Skeletal muscle tissue (tissue), 3 donors: ENCODE measurements at regions not wholly inside any gene's neighbourhood (a gene's known extent, or its start where the extent isn't known, plus 50 kb on each side); places are given as distances from the start of the nearest gene placed in this dataset.

ENCODE experiments used
- H3K27ac ChIP-seq: one replicate; pipeline ENCODE4 v1.7.0; 2013; ENCODE audit warnings: mild to moderate bottlenecking, low read depth, low read length, inconsistent platforms
- H3K27me3 ChIP-seq, 3 donors: one replicate each; pipeline ENCODE4 v1.7.0; 2013; ENCODE audit warnings: low read length in 3 of 3; ENCODE audit not compliant: control insufficient read depth in 3 of 3, insufficient read depth in 3 of 3
- H3K36me3 ChIP-seq, 3 donors: one replicate each; pipeline ENCODE4 v1.7.0; 2013; ENCODE audit warnings: low read length in 3 of 3; ENCODE audit not compliant: control insufficient read depth in 3 of 3, insufficient read depth in 3 of 3
- H3K4me1 ChIP-seq, 3 donors: one replicate each; pipeline ENCODE4 v1.7.0; 2013; ENCODE audit warnings: low read length in 3 of 3, mild to moderate bottlenecking in 3 of 3; ENCODE audit not compliant: control insufficient read depth in 3 of 3, insufficient read depth in 3 of 3
- H3K4me3 ChIP-seq, 3 donors: one replicate each; pipeline ENCODE4 v1.7.0; 2013; ENCODE audit warnings: low read length in 3 of 3
- H3K9ac ChIP-seq, 3 donors: one replicate each; pipeline ENCODE4 v1.7.0; 2013; ENCODE audit warnings: low read length in 3 of 3, mild to moderate bottlenecking in 3 of 3, moderate library complexity in 2 of 3, low read depth in 1 of 3
- H3K9me3 ChIP-seq, 3 donors: one replicate each; pipeline ENCODE4 v1.7.0; 2013; ENCODE audit warnings: low read length in 3 of 3; ENCODE audit not compliant: control insufficient read depth in 3 of 3
- donor health status: Osteomylitis.

DNA sequence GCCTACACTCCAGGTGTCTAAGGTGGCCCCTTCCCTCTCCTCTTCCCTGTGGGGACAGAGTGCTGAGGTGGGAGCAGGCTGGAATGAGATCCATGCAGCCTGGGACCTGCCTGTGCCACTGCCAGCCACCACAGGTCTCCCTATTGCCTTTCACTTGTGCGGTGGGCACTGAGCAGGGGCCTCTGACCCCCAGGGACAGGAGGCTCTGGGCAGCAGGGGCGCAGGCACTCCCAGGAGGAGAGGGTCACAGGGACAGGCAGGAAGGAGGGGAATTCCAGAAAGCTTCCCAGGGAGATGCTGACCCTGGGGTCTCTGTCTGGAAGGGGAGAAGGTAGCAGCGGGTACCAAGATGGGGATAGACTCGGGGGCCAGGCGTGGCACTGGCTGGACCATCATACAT is 228.5 kb upstream of the B3GAT1 start:
- Histone ChIP-seq H3K4me3 (no peak overlapping the region), H3K9ac (no peak overlapping the region), H3K9me3 (no peaks in the 10 kb centered on the region), H3K27ac (no peak overlapping the region), H3K4me1 (no peaks in the 10 kb centered on the region), H3K36me3 (no peaks in the 10 kb centered on the region), H3K27me3 (peaks cover 0 to 55% (median 27%) of the 10 kb centered on the region in 3 donors)

- Histone ChIP-seq H3K36me3 (no peaks in the 10 kb centered on the region), H3K9ac (no peak overlapping the region), H3K4me1 (no peaks in the 10 kb centered on the region), H3K9me3 (no peaks in the 10 kb centered on the region), H3K27ac (no peak overlapping the region), H3K27me3 (peaks cover 0 to 51% (median 25%) of the 10 kb centered on the region in 3 donors), H3K4me3 (no peak overlapping the region)
Measured at GRCh38 chr11:134639586-134640330, 227.7 kb upstream of the B3GAT1 start.

DNA sequence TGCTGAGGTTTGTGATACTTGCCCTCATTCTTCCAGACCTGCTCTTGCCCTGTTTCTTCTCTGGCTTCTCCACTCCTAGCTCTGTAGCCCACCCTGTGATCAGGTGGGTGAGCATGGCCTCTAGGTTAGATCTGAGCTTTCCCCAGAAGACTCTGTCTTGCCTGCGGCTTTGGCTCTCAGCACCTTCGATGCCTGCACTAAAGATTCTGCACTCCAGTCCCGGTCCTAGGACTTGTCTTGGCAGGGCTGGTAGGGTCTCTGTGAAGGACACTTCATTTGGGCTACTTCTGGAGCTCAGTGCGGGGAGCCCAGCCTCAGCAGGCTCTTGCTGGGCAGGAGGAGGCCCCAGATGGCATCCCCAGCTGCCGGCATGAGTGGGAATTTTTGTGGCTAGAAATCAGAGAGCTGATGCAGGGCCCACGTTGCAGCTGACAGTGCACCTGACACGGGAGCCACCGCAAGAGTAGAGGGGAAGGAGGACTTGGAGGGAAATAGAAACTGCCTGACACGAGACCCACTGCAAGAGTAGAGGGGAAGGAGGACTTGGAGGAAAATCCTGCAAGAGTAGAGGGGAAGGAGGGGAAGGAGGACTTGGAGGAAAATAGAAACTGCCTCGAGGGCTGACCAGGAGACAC is 226.9 kb upstream of the B3GAT1 start:
- peaks cover 0 to 46% (median 25%) of the 10 kb centered on the region in 3 donors for H3K27me3 ChIP-seq
- no peaks in the 10 kb centered on the region for H3K4me1 ChIP-seq
- H3K9ac ChIP-seq: no peak overlapping the region
- H3K4me3 ChIP-seq: no peak overlapping the region
- H3K36me3 ChIP-seq: no peaks in the 10 kb centered on the region
- no peaks in the 10 kb centered on the region for H3K9me3 ChIP-seq
- H3K27ac ChIP-seq: no peak overlapping the region

DNA sequence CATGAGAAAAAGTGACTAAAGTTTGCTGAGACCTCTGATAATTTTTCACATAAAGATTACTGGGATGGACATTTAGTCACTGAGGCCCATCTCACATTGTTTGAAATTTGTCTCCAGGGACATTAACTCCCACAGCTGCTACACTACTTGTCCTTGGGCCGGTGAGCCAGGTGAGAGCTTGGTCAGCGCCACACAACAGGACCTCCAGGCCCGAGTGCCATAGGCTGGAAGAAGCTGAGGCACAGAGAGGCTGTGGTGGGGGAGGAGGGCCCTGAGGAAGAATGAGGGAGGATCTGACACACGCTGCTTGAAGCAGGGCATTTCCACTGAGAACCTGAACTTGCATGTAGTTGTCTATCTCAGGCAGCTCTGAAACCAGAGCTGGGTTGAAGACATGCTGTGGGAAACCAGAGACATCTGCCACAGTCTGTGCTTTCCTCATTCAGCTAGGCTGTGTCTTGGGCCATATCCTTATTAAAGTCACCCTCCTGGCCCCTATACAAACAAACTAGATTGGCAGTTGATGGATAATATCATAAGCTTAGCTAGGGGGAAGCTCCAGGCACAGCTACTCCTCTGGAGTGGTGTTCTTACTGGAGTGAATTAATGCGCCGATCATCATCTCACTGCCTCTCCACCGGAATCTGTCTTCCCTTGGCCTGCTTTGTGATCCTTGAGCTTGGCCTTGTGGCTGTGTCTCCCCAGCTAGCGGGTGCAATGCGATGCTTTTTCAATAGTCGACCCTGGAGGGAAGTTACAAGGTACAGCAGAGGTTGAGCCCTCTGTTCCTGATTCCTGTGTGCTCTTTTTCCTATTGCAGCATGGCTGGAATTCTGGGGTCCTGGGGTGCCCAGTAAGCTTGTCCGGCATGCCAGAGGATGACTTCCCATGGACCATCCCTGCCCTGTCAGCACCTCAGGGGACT is 225.3 kb upstream of the B3GAT1 start:
- Histone ChIP-seq H3K9me3 (no peaks in the 10 kb centered on the region), H3K4me1 (no peaks in the 10 kb centered on the region), H3K36me3 (no peaks in the 10 kb centered on the region), H3K27me3 (peaks cover 0 to 36% (median 16%) of the 10 kb centered on the region in 3 donors), H3K9ac (no peak overlapping the region), H3K4me3 (no peak overlapping the region), H3K27ac (no peak overlapping the region)

GRCh38 chr11:134636071-134636470 is 224.0 kb upstream of the B3GAT1 start:
- H3K9me3 ChIP-seq: no peaks in the 10 kb centered on the region
- H3K27ac ChIP-seq: no peak overlapping the region
- no peaks in the 10 kb centered on the region for H3K36me3 ChIP-seq
- H3K27me3 ChIP-seq: peaks cover 0 to 23% (median 14%) of the 10 kb centered on the region in 3 donors
- no peaks in the 10 kb centered on the region for H3K4me1 ChIP-seq
- H3K9ac ChIP-seq: no peak overlapping the region
- H3K4me3 ChIP-seq: no peak overlapping the region

- Histone ChIP-seq H3K9me3 (no peaks in the 10 kb centered on the region), H3K4me1 (no peaks in the 10 kb centered on the region), H3K27ac (no peak overlapping the region), H3K4me3 (no peak overlapping the region), H3K27me3 (peaks cover 0 to 15% (median 10%) of the 10 kb centered on the region in 3 donors), H3K36me3 (no peaks in the 10 kb centered on the region), H3K9ac (no peak overlapping the region)
Measured at GRCh38 chr11:134634897-134635831, 223.1 kb upstream of the B3GAT1 start.

GRCh38 chr11:134633276-134633675 is 221.2 kb upstream of the B3GAT1 start:
- H3K27me3 ChIP-seq: peaks cover 0 to 11% (median 0%) of the 10 kb centered on the region in 3 donors
- no peaks in the 10 kb centered on the region for H3K4me1 ChIP-seq
- H3K27ac ChIP-seq: no peak overlapping the region
- no peak overlapping the region for H3K4me3 ChIP-seq
- no peaks in the 10 kb centered on the region for H3K9me3 ChIP-seq
- H3K36me3 ChIP-seq: no peaks in the 10 kb centered on the region
- H3K9ac ChIP-seq: no peak overlapping the region

DNA sequence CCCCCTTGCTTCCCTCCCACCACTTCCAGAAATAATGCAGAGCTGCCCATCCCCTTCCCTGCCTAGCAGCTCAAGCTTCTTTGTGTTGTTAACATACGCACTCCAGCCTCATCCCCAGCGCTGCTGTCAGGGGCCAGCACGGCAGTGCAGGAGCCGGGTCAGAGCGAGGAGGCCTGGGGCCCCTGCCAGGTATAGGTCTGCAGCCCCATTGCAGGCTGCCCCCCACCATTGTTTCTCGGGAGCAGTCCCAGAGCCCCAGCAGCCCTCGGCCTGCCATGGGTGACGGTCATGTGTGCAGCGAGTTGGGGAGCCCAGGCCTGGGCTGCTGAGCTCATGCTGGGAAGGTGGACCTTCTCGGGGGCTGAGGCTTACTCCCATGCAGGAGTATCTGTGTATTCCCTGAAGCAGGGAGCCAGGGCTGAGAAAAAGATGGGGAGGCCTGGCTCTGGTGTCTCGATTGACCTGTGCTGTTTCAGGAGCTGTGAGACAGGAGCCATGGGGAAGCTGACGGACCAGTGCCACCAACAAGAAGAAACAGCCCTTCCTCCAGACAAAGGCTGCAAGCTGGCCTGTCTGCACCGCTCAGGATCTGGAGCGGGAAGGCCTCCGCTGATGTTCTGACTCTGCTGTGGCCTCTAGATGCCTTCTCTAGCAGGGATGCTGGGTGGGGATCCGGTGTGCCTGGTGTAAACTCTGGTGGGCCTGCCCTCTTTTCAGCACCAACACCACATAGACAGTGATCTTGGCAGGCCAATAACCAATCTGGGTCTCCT is 220.5 kb upstream of the B3GAT1 start:
- no peaks in the 10 kb centered on the region for H3K4me1 ChIP-seq
- H3K9ac ChIP-seq: no peak overlapping the region
- H3K27me3 ChIP-seq: peaks cover 0 to 16% (median 0%) of the 10 kb centered on the region in 3 donors
- H3K4me3 ChIP-seq: no peak overlapping the region
- H3K27ac ChIP-seq: no peak overlapping the region
- no peaks in the 10 kb centered on the region for H3K36me3 ChIP-seq
- no peaks in the 10 kb centered on the region for H3K9me3 ChIP-seq

DNA sequence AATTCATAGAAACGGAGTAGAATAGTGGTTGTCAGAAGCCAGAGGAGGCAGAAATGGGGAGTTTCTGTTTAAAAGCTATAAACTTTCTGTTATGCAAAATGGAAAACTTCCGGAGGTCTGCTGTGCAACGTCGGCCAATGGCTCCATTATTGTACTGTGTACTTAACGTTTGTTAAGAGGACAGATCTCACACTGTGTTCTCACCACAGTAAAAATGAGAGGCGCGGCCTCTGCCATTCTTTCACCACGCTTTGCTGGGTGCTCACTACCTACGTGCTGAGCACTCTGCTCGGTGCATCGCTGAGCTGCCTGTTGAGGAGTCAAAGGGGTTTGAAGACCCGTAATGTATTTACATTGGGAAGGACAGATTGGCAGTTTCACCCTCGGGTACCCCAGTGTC is 218.8 kb upstream of the B3GAT1 start:
- Histone ChIP-seq H3K27me3 (peaks cover 0 to 16% (median 0%) of the 10 kb centered on the region in 3 donors), H3K9me3 (no peaks in the 10 kb centered on the region), H3K4me3 (no peak overlapping the region), H3K9ac (no peak overlapping the region), H3K27ac (no peak overlapping the region), H3K4me1 (no peaks in the 10 kb centered on the region), H3K36me3 (no peaks in the 10 kb centered on the region)
